ENCODE measurements at regions not wholly inside any gene's neighbourhood (a gene's known extent, or its start where the extent isn't known, plus 50 kb on each side); places are given as distances from the start of the nearest gene placed in this dataset.

DNA sequence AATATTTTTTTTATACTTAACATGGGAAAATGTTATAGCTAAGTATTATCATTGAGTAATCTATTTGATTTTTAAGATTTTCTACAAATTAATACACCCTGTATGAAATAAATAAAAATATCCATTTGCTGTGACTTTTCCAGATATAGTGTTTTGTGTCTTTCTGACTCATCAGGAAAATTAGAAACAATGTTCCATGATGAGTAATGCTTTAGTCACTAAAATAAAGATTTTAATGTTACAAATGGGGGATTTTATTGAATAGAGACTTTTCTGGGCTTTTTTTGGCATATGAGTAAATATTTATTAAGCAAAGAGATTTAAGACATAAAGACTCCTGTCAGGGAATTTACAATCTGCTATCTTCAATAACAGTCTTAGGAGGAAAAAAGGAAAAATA lies 279.2 kb upstream of the NOCT start:
- no peak overlapping the region for H3K4me3 Mint-ChIP-seq (ENCODE audit: unreplicated experiment)
- H3K27me3 Mint-ChIP-seq (ENCODE audit: unreplicated experiment), result no peaks in the 10 kb centered on the region
- TF ChIP-seq, protein P1, sequence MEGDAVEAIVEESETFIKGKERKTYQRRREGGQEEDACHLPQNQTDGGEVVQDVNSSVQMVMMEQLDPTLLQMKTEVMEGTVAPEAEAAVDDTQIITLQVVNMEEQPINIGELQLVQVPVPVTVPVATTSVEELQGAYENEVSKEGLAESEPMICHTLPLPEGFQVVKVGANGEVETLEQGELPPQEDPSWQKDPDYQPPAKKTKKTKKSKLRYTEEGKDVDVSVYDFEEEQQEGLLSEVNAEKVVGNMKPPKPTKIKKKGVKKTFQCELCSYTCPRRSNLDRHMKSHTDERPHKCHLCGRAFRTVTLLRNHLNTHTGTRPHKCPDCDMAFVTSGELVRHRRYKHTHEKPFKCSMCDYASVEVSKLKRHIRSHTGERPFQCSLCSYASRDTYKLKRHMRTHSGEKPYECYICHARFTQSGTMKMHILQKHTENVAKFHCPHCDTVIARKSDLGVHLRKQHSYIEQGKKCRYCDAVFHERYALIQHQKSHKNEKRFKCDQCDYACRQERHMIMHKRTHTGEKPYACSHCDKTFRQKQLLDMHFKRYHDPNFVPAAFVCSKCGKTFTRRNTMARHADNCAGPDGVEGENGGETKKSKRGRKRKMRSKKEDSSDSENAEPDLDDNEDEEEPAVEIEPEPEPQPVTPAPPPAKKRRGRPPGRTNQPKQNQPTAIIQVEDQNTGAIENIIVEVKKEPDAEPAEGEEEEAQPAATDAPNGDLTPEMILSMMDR (IDR thresholded peaks at IDR 0.05), result no peak
- no peak for DNase-seq (ENCODE audit: extremely low spot score, unreplicated experiment)
- peaks cover 17% of the 10 kb centered on the region for H3K4me1 Mint-ChIP-seq (ENCODE audit: unreplicated experiment)
- H3K36me3 Mint-ChIP-seq (ENCODE audit: unreplicated experiment), result no peaks in the 10 kb centered on the region
- peak overlapping the region; percentile 63 for H3K27ac Mint-ChIP-seq (ENCODE audit: unreplicated experiment)
- peaks cover 3% of the 10 kb centered on the region for H3K9me3 Mint-ChIP-seq (ENCODE audit: unreplicated experiment)

DNA sequence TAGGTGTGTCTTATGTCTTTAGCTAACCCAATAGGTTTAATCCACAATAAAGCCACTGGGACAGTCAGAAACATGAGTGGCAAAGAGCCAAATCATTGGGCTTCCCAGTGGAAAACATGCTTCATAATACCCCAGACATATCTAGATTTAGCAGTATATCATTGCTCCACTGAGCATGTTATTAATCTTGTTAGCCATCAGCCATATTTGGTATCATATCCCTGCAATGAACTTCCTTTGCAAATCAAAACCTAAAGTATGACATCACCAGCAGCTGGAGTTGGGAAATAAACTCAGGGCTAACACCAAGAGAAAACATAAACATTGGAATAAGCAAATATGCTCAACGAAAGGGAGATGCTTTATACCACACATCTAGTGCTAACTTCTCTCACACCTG lies 280.8 kb upstream of the NOCT start:
- Mint-ChIP-seq H3K27ac (ENCODE audit: unreplicated experiment) (no peak overlapping the region), H3K27me3 (ENCODE audit: unreplicated experiment) (no peaks in the 10 kb centered on the region), H3K9me3 (ENCODE audit: unreplicated experiment) (peaks cover 3% of the 10 kb centered on the region), H3K4me1 (ENCODE audit: unreplicated experiment) (peaks cover 16% of the 10 kb centered on the region), H3K4me3 (ENCODE audit: unreplicated experiment) (no peak overlapping the region), H3K36me3 (ENCODE audit: unreplicated experiment) (no peaks in the 10 kb centered on the region)
- DNase-seq (ENCODE audit: extremely low spot score, unreplicated experiment), result no peak
- TF ChIP-seq, protein P1 (IDR thresholded peaks at IDR 0.05), result no peak

DNA sequence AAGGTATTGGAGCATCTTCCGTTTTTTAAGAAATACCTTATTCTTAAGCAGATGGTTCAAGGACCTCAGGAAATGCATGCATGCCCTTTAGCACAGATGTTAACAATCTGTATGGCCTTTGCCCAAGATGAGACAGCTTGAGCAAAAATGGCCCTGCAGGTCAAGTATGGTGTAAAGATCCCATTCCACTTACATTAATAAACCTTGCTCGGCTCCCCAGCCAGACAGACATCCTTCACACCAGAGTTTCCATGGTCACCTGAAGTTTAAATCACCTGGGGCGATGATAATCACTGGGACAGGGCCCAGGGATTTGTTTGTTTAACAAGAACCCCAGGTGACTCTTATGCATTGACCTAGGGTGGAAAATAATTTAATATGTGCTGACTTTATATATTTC lies 287.0 kb upstream of the NOCT start:
- Mint-ChIP-seq H3K9me3 (ENCODE audit: unreplicated experiment) (peaks cover 3% of the 10 kb centered on the region), H3K27me3 (ENCODE audit: unreplicated experiment) (peaks cover 10% of the 10 kb centered on the region), H3K4me3 (ENCODE audit: unreplicated experiment) (no peak overlapping the region), H3K4me1 (ENCODE audit: unreplicated experiment) (no peaks in the 10 kb centered on the region), H3K27ac (ENCODE audit: unreplicated experiment) (no peak overlapping the region), H3K36me3 (ENCODE audit: unreplicated experiment) (no peaks in the 10 kb centered on the region)
- DNase-seq (ENCODE audit: extremely low spot score, unreplicated experiment), result no peak
- TF ChIP-seq, protein P1 (IDR thresholded peaks at IDR 0.05), result no peak

DNA sequence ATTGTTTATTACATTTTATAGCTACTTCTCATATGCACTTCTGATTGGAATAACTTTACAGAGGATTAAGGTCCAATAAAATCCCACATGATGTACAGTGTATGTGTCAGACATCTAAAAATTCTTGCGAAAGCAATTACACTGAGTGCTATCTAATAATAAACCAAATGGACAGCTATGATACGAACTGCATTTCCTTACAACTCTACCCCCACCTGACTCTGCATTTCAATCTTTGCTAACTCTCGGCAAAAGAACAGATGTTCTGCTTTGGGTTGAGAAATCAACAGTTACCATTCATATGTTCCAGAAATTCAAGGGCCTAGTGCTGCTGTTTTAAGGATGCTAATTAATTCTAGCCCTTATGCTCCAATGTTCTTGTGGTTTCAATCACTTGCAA lies 287.9 kb upstream of the NOCT start:
- H3K9me3 Mint-ChIP-seq (ENCODE audit: unreplicated experiment), result no peaks in the 10 kb centered on the region
- DNase-seq (ENCODE audit: extremely low spot score, unreplicated experiment), result no peak
- H3K27me3 Mint-ChIP-seq (ENCODE audit: unreplicated experiment), result peaks cover 13% of the 10 kb centered on the region
- H3K36me3 Mint-ChIP-seq (ENCODE audit: unreplicated experiment), result no peaks in the 10 kb centered on the region
- no peak overlapping the region for H3K4me3 Mint-ChIP-seq (ENCODE audit: unreplicated experiment)
- no peak overlapping the region for H3K27ac Mint-ChIP-seq (ENCODE audit: unreplicated experiment)
- H3K4me1 Mint-ChIP-seq (ENCODE audit: unreplicated experiment), result no peaks in the 10 kb centered on the region
- TF ChIP-seq, protein P1 (IDR thresholded peaks at IDR 0.05), result no peak

DNA sequence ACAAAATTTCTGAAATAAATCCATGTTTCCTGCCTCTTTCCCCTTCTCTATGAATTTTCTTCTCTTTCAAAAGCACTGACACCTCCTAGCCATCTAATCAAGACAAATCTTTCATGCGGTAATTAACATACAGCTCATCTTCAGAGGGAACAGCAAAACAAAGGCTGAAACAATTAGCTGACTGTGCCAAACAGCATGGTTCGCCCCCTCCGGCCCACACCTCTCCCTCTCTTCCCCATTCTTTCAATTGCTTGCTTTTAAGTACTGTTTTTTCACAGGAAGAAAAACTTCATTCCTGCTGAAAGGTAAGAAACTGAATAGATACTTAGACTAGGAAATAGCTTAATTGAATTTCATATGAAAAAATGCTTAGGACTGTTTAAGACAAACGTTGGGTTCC lies 291.1 kb upstream of the NOCT start:
- Mint-ChIP-seq H3K4me3 (ENCODE audit: unreplicated experiment) (no peak overlapping the region), H3K27me3 (ENCODE audit: unreplicated experiment) (peaks cover 25% of the 10 kb centered on the region), H3K27ac (ENCODE audit: unreplicated experiment) (no peak overlapping the region), H3K4me1 (ENCODE audit: unreplicated experiment) (no peaks in the 10 kb centered on the region), H3K9me3 (ENCODE audit: unreplicated experiment) (no peaks in the 10 kb centered on the region), H3K36me3 (ENCODE audit: unreplicated experiment) (no peaks in the 10 kb centered on the region)
- no peak for DNase-seq (ENCODE audit: extremely low spot score, unreplicated experiment)
- TF ChIP-seq, protein P1 (IDR thresholded peaks at IDR 0.05), result no peak
